Activated naive CD8-positive, alpha-beta T cell treated with anti-CD3 and anti-CD28 coated beads, Interleukin-2, amount 10 ng/mL, durations not matched to agents 7 days and 5 days (primary cell): ENCODE measurements at regions not wholly inside any gene's neighbourhood (a gene's known extent, or its start where the extent isn't known, plus 50 kb on each side); places are given as distances from the start of the nearest gene placed in this dataset.

Experiments
- ATAC-seq: fragments of 150-1000 bp; cut with Tn5 transposase; one replicate; pipeline ENCODE4 v1.10.0; 2021; ENCODE audit warnings: low read depth, moderate library complexity
- POLR2A ChIA-PET: fragments of 350-600 bp; sonication (Branson Sonifier 250); formaldehyde crosslinking; loops from one replicate; lab custom pipeline; 2021; ENCODE audit warnings: antibody characterized with exemption; lab: Charles Lee
- DNase-seq: peaks from one replicate; pipeline ENCODE4 v3.0.0; 2021
- H3K27ac Mint-ChIP-seq: one replicate; pipeline ENCODE4 v1.8.0; 2022; ENCODE audit warnings: mild to moderate bottlenecking, mixed read lengths
- H3K27me3 Mint-ChIP-seq: one replicate; pipeline ENCODE4 v1.8.0; 2022; ENCODE audit warnings: mild to moderate bottlenecking, moderate library complexity, mixed read lengths
- H3K36me3 Mint-ChIP-seq: one replicate; pipeline ENCODE4 v1.8.0; 2021; ENCODE audit warnings: mild to moderate bottlenecking, mixed read lengths
- H3K4me1 Mint-ChIP-seq: one replicate; pipeline ENCODE4 v1.8.0; 2021; ENCODE audit warnings: mixed read lengths
- H3K4me3 Mint-ChIP-seq: one replicate; pipeline ENCODE4 v1.8.0; 2022; ENCODE audit warnings: mild to moderate bottlenecking, moderate library complexity, mixed read lengths
- H3K9me3 Mint-ChIP-seq: one replicate; pipeline ENCODE4 v1.8.0; 2021; ENCODE audit warnings: mixed read lengths

GRCh38 chr5:110058175-110058574 is 368.4 kb downstream of the MAN2A1 start:
- POLR2A ChIA-PET = no interaction called here
- Mint-ChIP-seq H3K4me3 (no peak overlapping the region), H3K27me3 (no peaks in the 10 kb centered on the region), H3K27ac (no peak overlapping the region), H3K9me3 (no peaks in the 10 kb centered on the region), H3K36me3 (no peaks in the 10 kb centered on the region), H3K4me1 (peaks cover 21% of the 10 kb centered on the region)
- ATAC-seq (no peak), DNase-seq (no peak)

- H3K36me3 Mint-ChIP-seq = no peaks in the 10 kb centered on the region
- ATAC-seq = no peak
Observed at GRCh38 chr5:110062246-110062645, 372.5 kb downstream of the MAN2A1 start.

GRCh38 chr5:110063640-110064602 is 374.2 kb downstream of the MAN2A1 start:
- ATAC-seq (no peak), DNase-seq (no peak)
- POLR2A ChIA-PET = no interaction called here
- peaks cover 5% of the 10 kb centered on the region for H3K36me3 Mint-ChIP-seq
- no peak overlapping the region for H3K4me3 Mint-ChIP-seq
- peaks cover 9% of the 10 kb centered on the region for H3K9me3 Mint-ChIP-seq
- no peak overlapping the region for H3K27ac Mint-ChIP-seq
- peaks cover 15% of the 10 kb centered on the region for H3K4me1 Mint-ChIP-seq
- H3K27me3 Mint-ChIP-seq = no peaks in the 10 kb centered on the region

More at GRCh38 chr5:110062246-110062645, 372.5 kb downstream of the MAN2A1 start:
- Mint-ChIP-seq H3K27ac (no peak overlapping the region), H3K4me3 (no peak overlapping the region), H3K9me3 (no peaks in the 10 kb centered on the region), H3K27me3 (no peaks in the 10 kb centered on the region), H3K4me1 (peaks cover 15% of the 10 kb centered on the region)
- no peak for DNase-seq
- POLR2A ChIA-PET = no interaction called here

- peaks cover 15% of the 10 kb centered on the region for H3K4me1 Mint-ChIP-seq
- H3K27ac Mint-ChIP-seq = no peak overlapping the region
- DNase-seq (no peak), ATAC-seq (no peak)
- H3K27me3 Mint-ChIP-seq = no peaks in the 10 kb centered on the region
- peaks cover 14% of the 10 kb centered on the region for H3K9me3 Mint-ChIP-seq
- peaks cover 5% of the 10 kb centered on the region for H3K36me3 Mint-ChIP-seq
- POLR2A ChIA-PET = no interaction called here
- no peak overlapping the region for H3K4me3 Mint-ChIP-seq
Observed at GRCh38 chr5:110064603-110065268, 375.0 kb downstream of the MAN2A1 start.

GRCh38 chr5:110070836-110071235 is 381.1 kb downstream of the MAN2A1 start:
- Mint-ChIP-seq H3K4me1 (no peaks in the 10 kb centered on the region), H3K27me3 (no peaks in the 10 kb centered on the region), H3K27ac (no peak overlapping the region), H3K4me3 (no peak overlapping the region), H3K9me3 (peaks cover 31% of the 10 kb centered on the region), H3K36me3 (peaks cover 18% of the 10 kb centered on the region)
- POLR2A ChIA-PET = no interaction called here
- ATAC-seq (no peak), DNase-seq (no peak)

GRCh38 chr5:110072651-110073050 is 382.9 kb downstream of the MAN2A1 start:
- Mint-ChIP-seq H3K4me1 (no peaks in the 10 kb centered on the region), H3K4me3 (no peak overlapping the region), H3K27me3 (no peaks in the 10 kb centered on the region), H3K27ac (no peak overlapping the region), H3K36me3 (peaks cover 18% of the 10 kb centered on the region), H3K9me3 (peaks cover 38% of the 10 kb centered on the region)
- ATAC-seq = no peak
- POLR2A ChIA-PET = no interaction called here
- no peak for DNase-seq

- Mint-ChIP-seq H3K4me3 (no peak overlapping the region), H3K27ac (no peak overlapping the region), H3K9me3 (peaks cover 33% of the 10 kb centered on the region), H3K4me1 (no peaks in the 10 kb centered on the region), H3K36me3 (peaks cover 18% of the 10 kb centered on the region), H3K27me3 (no peaks in the 10 kb centered on the region)
- ATAC-seq (no peak), DNase-seq (no peak)
- POLR2A ChIA-PET = no interaction called here
Observed at GRCh38 chr5:110073534-110073933, 383.8 kb downstream of the MAN2A1 start.

- POLR2A ChIA-PET = no interaction called here
- no peak overlapping the region for H3K4me3 Mint-ChIP-seq
- no peaks in the 10 kb centered on the region for H3K4me1 Mint-ChIP-seq
- ATAC-seq = no peak
- H3K36me3 Mint-ChIP-seq = peaks cover 15% of the 10 kb centered on the region
- H3K27ac Mint-ChIP-seq = no peak overlapping the region
- DNase-seq = no peak
- H3K9me3 Mint-ChIP-seq = peaks cover 20% of the 10 kb centered on the region
- no peaks in the 10 kb centered on the region for H3K27me3 Mint-ChIP-seq
Observed at GRCh38 chr5:110075656-110076055, 385.9 kb downstream of the MAN2A1 start.

- Mint-ChIP-seq H3K27me3 (no peaks in the 10 kb centered on the region), H3K27ac (no peak overlapping the region), H3K4me3 (no peak overlapping the region), H3K9me3 (peaks cover 18% of the 10 kb centered on the region), H3K36me3 (peaks cover 10% of the 10 kb centered on the region), H3K4me1 (no peaks in the 10 kb centered on the region)
- ATAC-seq (no peak), DNase-seq (no peak)
- POLR2A ChIA-PET = no interaction called here
Observed at GRCh38 chr5:110077147-110077546, 387.4 kb downstream of the MAN2A1 start.

GRCh38 chr5:110082194-110082593 is 392.5 kb downstream of the MAN2A1 start:
- Mint-ChIP-seq H3K4me1 (peaks cover 5% of the 10 kb centered on the region), H3K27me3 (no peaks in the 10 kb centered on the region), H3K9me3 (peaks cover 7% of the 10 kb centered on the region), H3K4me3 (no peak overlapping the region), H3K27ac (no peak overlapping the region), H3K36me3 (peaks cover 2% of the 10 kb centered on the region)
- POLR2A ChIA-PET = interaction anchor here (0.5 kb wide), 1 partner anchor 272 kb away, joined by 6 read pairs; no protein-coding TSS in a partner anchor
- ATAC-seq (no peak), DNase-seq (no peak)

GRCh38 chr5:110082863-110083262 is 393.1 kb downstream of the MAN2A1 start:
- no peak overlapping the region for H3K4me3 Mint-ChIP-seq
- no peak overlapping the region for H3K27ac Mint-ChIP-seq
- DNase-seq (no peak), ATAC-seq (no peak)
- H3K9me3 Mint-ChIP-seq = peaks cover 3% of the 10 kb centered on the region
- no peaks in the 10 kb centered on the region for H3K36me3 Mint-ChIP-seq
- H3K4me1 Mint-ChIP-seq = peaks cover 7% of the 10 kb centered on the region
- POLR2A ChIA-PET = no interaction called here
- no peaks in the 10 kb centered on the region for H3K27me3 Mint-ChIP-seq

- peaks cover 7% of the 10 kb centered on the region for H3K4me1 Mint-ChIP-seq
- no peaks in the 10 kb centered on the region for H3K36me3 Mint-ChIP-seq
- no peak overlapping the region for H3K4me3 Mint-ChIP-seq
- DNase-seq = no peak
- no peak for ATAC-seq
- H3K27me3 Mint-ChIP-seq = no peaks in the 10 kb centered on the region
- H3K9me3 Mint-ChIP-seq = no peaks in the 10 kb centered on the region
- POLR2A ChIA-PET = no interaction called here
- H3K27ac Mint-ChIP-seq = no peak overlapping the region
Observed at GRCh38 chr5:110085826-110086225, 396.1 kb downstream of the MAN2A1 start.

- Mint-ChIP-seq H3K9me3 (no peaks in the 10 kb centered on the region), H3K36me3 (no peaks in the 10 kb centered on the region), H3K4me3 (no peak overlapping the region), H3K27ac (no peak overlapping the region), H3K27me3 (no peaks in the 10 kb centered on the region), H3K4me1 (peaks cover 7% of the 10 kb centered on the region)
- POLR2A ChIA-PET = no interaction called here
- ATAC-seq (peak; percentile 61), DNase-seq (no peak)
Observed at GRCh38 chr5:110086658-110087388, 397.1 kb downstream of the MAN2A1 start.
